ENCODE measurements at regions not wholly inside any gene's neighbourhood (a gene's known extent, or its start where the extent isn't known, plus 50 kb on each side); places are given as distances from the start of the nearest gene placed in this dataset.

DNA sequence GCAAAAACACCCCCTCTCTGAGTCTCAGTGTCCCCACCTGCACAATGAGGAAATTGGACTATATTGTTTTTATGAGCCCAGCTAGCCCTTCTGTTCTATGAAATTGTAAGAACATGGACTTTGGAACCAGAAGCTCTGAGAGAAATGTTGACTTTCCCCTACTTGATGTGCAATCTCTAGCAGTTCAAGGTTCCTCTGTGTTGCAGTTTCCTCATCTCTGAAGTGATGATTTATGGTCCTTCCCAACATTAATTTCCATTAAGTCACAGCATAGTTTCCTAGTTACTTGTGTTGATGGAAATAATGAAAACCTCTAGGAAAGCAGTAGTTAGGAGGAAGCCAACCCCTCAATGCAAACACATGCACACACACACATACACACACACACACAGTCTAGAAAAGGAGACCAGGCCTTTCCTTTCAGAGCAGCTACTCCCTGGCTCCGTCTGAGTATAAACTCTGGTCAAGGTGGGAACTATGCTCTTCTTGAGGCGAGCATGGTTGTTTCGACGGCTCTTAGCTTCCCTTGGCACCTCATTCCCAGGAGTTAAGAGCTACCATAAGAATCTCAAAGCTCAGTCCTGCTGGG, 518.4 kb downstream of the SOX6 start:
- H3K4me2 ChIP-seq (ENCODE audit: low read length) = no peak overlapping the region
- no peak for ATAC-seq
- TF ChIP-seq, protein P1, sequence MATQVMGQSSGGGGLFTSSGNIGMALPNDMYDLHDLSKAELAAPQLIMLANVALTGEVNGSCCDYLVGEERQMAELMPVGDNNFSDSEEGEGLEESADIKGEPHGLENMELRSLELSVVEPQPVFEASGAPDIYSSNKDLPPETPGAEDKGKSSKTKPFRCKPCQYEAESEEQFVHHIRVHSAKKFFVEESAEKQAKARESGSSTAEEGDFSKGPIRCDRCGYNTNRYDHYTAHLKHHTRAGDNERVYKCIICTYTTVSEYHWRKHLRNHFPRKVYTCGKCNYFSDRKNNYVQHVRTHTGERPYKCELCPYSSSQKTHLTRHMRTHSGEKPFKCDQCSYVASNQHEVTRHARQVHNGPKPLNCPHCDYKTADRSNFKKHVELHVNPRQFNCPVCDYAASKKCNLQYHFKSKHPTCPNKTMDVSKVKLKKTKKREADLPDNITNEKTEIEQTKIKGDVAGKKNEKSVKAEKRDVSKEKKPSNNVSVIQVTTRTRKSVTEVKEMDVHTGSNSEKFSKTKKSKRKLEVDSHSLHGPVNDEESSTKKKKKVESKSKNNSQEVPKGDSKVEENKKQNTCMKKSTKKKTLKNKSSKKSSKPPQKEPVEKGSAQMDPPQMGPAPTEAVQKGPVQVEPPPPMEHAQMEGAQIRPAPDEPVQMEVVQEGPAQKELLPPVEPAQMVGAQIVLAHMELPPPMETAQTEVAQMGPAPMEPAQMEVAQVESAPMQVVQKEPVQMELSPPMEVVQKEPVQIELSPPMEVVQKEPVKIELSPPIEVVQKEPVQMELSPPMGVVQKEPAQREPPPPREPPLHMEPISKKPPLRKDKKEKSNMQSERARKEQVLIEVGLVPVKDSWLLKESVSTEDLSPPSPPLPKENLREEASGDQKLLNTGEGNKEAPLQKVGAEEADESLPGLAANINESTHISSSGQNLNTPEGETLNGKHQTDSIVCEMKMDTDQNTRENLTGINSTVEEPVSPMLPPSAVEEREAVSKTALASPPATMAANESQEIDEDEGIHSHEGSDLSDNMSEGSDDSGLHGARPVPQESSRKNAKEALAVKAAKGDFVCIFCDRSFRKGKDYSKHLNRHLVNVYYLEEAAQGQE (IDR thresholded peaks at IDR 0.05; ENCODE audit: low read depth) = no peak
- no peak for TF ChIP-seq SP1 (IDR thresholded peaks at IDR 0.05; ENCODE audit: low read depth)
- TF ChIP-seq RAD21 (IDR thresholded peaks at IDR 0.05; ENCODE audit: low read depth) = no peak
- TF ChIP-seq SRF (IDR thresholded peaks at IDR 0.05; ENCODE audit: low read depth) = no peak
- TF ChIP-seq ZNF274 (IDR thresholded peaks at IDR 0.05; ENCODE audit: low read depth, low read length) = no peak
- no peak for TF ChIP-seq MAX (IDR thresholded peaks at IDR 0.05)
- TF ChIP-seq EZH2phosphoT487 (IDR thresholded peaks at IDR 0.05; ENCODE audit: borderline replicate concordance) = no peak
- no peak for TF ChIP-seq CBX3 (IDR thresholded peaks at IDR 0.05; ENCODE audit: low read depth)
- no peak for TF ChIP-seq EZH2 (IDR thresholded peaks at IDR 0.05)
- TF ChIP-seq YY1 (IDR thresholded peaks at IDR 0.05; ENCODE audit: extremely low read depth, insufficient replicate concordance, low read depth, low read length) = no peak
- TF ChIP-seq, protein P2, sequence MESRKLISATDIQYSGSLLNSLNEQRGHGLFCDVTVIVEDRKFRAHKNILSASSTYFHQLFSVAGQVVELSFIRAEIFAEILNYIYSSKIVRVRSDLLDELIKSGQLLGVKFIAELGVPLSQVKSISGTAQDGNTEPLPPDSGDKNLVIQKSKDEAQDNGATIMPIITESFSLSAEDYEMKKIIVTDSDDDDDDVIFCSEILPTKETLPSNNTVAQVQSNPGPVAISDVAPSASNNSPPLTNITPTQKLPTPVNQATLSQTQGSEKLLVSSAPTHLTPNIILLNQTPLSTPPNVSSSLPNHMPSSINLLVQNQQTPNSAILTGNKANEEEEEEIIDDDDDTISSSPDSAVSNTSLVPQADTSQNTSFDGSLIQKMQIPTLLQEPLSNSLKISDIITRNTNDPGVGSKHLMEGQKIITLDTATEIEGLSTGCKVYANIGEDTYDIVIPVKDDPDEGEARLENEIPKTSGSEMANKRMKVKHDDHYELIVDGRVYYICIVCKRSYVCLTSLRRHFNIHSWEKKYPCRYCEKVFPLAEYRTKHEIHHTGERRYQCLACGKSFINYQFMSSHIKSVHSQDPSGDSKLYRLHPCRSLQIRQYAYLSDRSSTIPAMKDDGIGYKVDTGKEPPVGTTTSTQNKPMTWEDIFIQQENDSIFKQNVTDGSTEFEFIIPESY (IDR thresholded peaks at IDR 0.05; ENCODE audit: extremely low read depth, insufficient replicate concordance, low read length) = no peak
- TF ChIP-seq POLR2A (IDR thresholded peaks at IDR 0.05; ENCODE audit: borderline replicate concordance, extremely low read depth, insufficient read depth, insufficient read length) = no peak
- no peak for TF ChIP-seq EGR1 (IDR thresholded peaks at IDR 0.05; ENCODE audit: low read depth)
- no peaks in the 10 kb centered on the region for H3K9me2 ChIP-seq (ENCODE audit: insufficient read depth)
- intact Hi-C loops (cut with micrococcal nuclease) = no loop called here
- H3K4me1 ChIP-seq (ENCODE audit: control insufficient read depth in 1 of 2, insufficient read depth in 2 of 2, low read length in 2 of 2) = no peaks in the 10 kb centered on the region
- RAD21 ChIA-PET (ENCODE audit: low non-redundant PET in 1 of 2, low total read pairs in 2 of 2, uncharacterized antibody in 2 of 2, unreplicated experiment in 2 of 2) = no interaction called here
- H4K20me1 ChIP-seq (ENCODE audit: insufficient read depth) = no peaks in the 10 kb centered on the region
- POLR2A ChIA-PET = no interaction called here
- no peak overlapping the region for H2AFZ ChIP-seq (ENCODE audit: low read depth, low read length, poor library complexity, severe bottlenecking)
- no peak overlapping the region for H3K4me3 ChIP-seq (replicated peaks in 1 of 2; ENCODE audit: low read depth in 1 of 2, low read length in 2 of 2)
- H3K27ac ChIP-seq (ENCODE audit: low read depth, low read length) = no peak overlapping the region
- no TSS peak for BruUV-seq (replicated peaks)
- H3K9ac ChIP-seq (ENCODE audit: low read length) = no peak overlapping the region
- no peak for DNase-seq (ENCODE audit: low read depth, low spot score)
- H3K79me2 ChIP-seq (ENCODE audit: insufficient read depth, low read length) = no peaks in the 10 kb centered on the region
- CTCF ChIA-PET = no interaction called here
- peaks cover 37% of the 10 kb centered on the region for H3K27me3 ChIP-seq (ENCODE audit: insufficient read depth, low read length)
- no peaks in the 10 kb centered on the region for H3K9me3 ChIP-seq (ENCODE audit: control insufficient read depth in 1 of 2, insufficient read depth in 1 of 2, low read depth in 1 of 2, low read length in 2 of 2)
- H3K36me3 ChIP-seq (ENCODE audit: control insufficient read depth in 1 of 2, insufficient read depth in 2 of 2, low read length in 2 of 2) = no peaks in the 10 kb centered on the region

Data from HCT116 (cell line).